ENCODE measurements at regions not wholly inside any gene's neighbourhood (a gene's known extent, or its start where the extent isn't known, plus 50 kb on each side); places are given as distances from the start of the nearest gene placed in this dataset.

DNA sequence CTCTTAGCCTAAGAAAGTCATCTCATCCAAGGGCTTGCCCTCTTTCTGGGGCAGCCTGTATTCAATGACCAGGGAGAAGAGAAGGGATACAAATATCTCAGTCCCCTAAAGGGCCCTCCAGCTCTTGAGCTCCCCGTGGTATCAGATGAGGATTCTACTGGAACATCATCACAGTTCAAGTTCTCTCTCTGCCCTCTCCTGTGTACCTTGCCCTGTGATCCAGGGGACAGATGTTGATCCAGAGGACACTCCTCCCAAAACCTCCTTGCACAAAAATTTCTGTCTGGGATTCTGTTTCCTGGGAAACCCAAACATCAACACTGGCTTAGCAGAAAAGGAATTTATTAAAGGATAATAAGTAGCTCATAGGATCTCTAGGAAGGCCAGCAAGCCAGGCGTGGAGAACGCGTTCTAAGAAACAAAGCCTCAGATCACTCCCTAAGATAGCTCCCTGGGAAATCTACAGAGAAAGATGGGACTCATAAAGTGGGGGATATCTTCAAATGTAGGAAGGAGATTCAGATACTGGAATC is 296.3 kb upstream of the KLF3 start:
- no peak overlapping the region for H2AFZ ChIP-seq (ENCODE audit: low read depth, low read length, poor library complexity, severe bottlenecking)
- H3K4me1 ChIP-seq (ENCODE audit: control insufficient read depth in 1 of 2, insufficient read depth in 2 of 2, low read length in 2 of 2) = peaks cover 0 to 5% of the 10 kb centered on the region in 2 experiments; a peak in 1 of 4 replicates
- H3K36me3 ChIP-seq (ENCODE audit: control insufficient read depth in 1 of 2, insufficient read depth in 2 of 2, low read length in 2 of 2) = no peaks in the 10 kb centered on the region
- ATAC-seq (no peak), DNase-seq (ENCODE audit: low read depth, low spot score) (no peak)
- ChIA-PET CTCF (no interaction called here), POLR2A (no interaction called here), RAD21 (ENCODE audit: low non-redundant PET in 1 of 2, low total read pairs in 2 of 2, uncharacterized antibody in 2 of 2, unreplicated experiment in 2 of 2) (no interaction called here)
- TF ChIP-seq POLR2A (IDR thresholded peaks at IDR 0.05; ENCODE audit: borderline replicate concordance, extremely low read depth, insufficient read depth, insufficient read length) (no peak), CEBPB (IDR thresholded peaks at IDR 0.05; ENCODE audit: low read depth) (no peak), SIN3A (IDR thresholded peaks at IDR 0.05; ENCODE audit: low read depth) (no peak)
- no peaks in the 10 kb centered on the region for H4K20me1 ChIP-seq (ENCODE audit: insufficient read depth)
- H3K9me3 ChIP-seq (ENCODE audit: control insufficient read depth in 1 of 2, insufficient read depth in 1 of 2, low read depth in 1 of 2, low read length in 2 of 2) = no peaks in the 10 kb centered on the region
- intact Hi-C loops (cut with micrococcal nuclease) = no loop called here
- H3K27ac ChIP-seq (ENCODE audit: low read depth, low read length) = no peak overlapping the region
- no TSS peak for BruUV-seq (replicated peaks)
- H3K9ac ChIP-seq (ENCODE audit: low read length) = no peak overlapping the region
- no peak overlapping the region for H3K4me3 ChIP-seq (replicated peaks in 1 of 2; ENCODE audit: low read depth in 1 of 2, low read length in 2 of 2)
- no peaks in the 10 kb centered on the region for H3K27me3 ChIP-seq (ENCODE audit: insufficient read depth, low read length)
- H3K4me2 ChIP-seq (ENCODE audit: low read length) = no peak overlapping the region
- no peaks in the 10 kb centered on the region for H3K9me2 ChIP-seq (ENCODE audit: insufficient read depth)
- H3K79me2 ChIP-seq (ENCODE audit: insufficient read depth, low read length) = no peaks in the 10 kb centered on the region

DNA sequence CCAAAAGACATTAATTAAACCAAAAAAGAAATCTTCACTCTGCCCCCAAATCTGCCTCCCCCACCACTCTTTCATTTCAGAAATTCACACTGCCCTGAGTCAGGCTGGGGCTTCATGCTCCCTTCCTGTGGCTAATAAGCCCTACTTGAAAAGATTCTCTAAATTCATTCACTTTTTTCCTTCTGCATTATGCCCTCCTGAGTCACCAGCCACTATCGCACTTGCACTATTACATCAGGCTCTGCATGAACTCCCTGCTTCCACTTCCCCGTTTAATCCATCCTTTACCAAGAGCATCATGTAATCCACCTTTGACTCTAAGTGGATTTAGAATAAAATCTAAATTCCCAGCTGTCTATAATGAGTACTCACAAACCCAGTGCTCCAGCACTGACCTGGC is 295.4 kb upstream of the KLF3 start:
- Histone ChIP-seq H4K20me1 (ENCODE audit: insufficient read depth) (no peaks in the 10 kb centered on the region), H3K27me3 (ENCODE audit: insufficient read depth, low read length) (no peaks in the 10 kb centered on the region), H3K9me3 (ENCODE audit: control insufficient read depth in 1 of 2, insufficient read depth in 1 of 2, low read depth in 1 of 2, low read length in 2 of 2) (no peaks in the 10 kb centered on the region), H3K9me2 (ENCODE audit: insufficient read depth) (no peaks in the 10 kb centered on the region), H3K4me1 (ENCODE audit: control insufficient read depth in 1 of 2, insufficient read depth in 2 of 2, low read length in 2 of 2) (peaks cover 0 to 5% of the 10 kb centered on the region in 2 experiments; a peak in 1 of 4 replicates), H3K4me2 (ENCODE audit: low read length) (no peak overlapping the region), H3K4me3 (replicated peaks in 1 of 2; ENCODE audit: low read depth in 1 of 2, low read length in 2 of 2) (no peak overlapping the region), H3K79me2 (ENCODE audit: insufficient read depth, low read length) (no peaks in the 10 kb centered on the region), H3K27ac (ENCODE audit: low read depth, low read length) (no peak overlapping the region), H2AFZ (ENCODE audit: low read depth, low read length, poor library complexity, severe bottlenecking) (no peak overlapping the region), H3K36me3 (ENCODE audit: control insufficient read depth in 1 of 2, insufficient read depth in 2 of 2, low read length in 2 of 2) (no peaks in the 10 kb centered on the region), H3K9ac (ENCODE audit: low read length) (no peak overlapping the region)
- POLR2A ChIA-PET = no interaction called here
- TF ChIP-seq CEBPB (IDR thresholded peaks at IDR 0.05; ENCODE audit: low read depth) (no peak), ZNF274 (IDR thresholded peaks at IDR 0.05; ENCODE audit: low read depth, low read length) (no peak), EZH2 (IDR thresholded peaks at IDR 0.05) (no peak)
- ATAC-seq (no peak), DNase-seq (ENCODE audit: low read depth, low spot score) (no peak)
- intact Hi-C loops (cut with micrococcal nuclease) = no loop called here
- BruUV-seq (replicated peaks) = no TSS peak
- CTCF ChIA-PET = no interaction called here
- RAD21 ChIA-PET (ENCODE audit: low non-redundant PET in 1 of 2, low total read pairs in 2 of 2, uncharacterized antibody in 2 of 2, unreplicated experiment in 2 of 2) = no interaction called here
